ENCODE measurements at regions not wholly inside any gene's neighbourhood (a gene's known extent, or its start where the extent isn't known, plus 50 kb on each side); places are given as distances from the start of the nearest gene placed in this dataset.

- no peak overlapping the region for H3K4me3 ChIP-seq (ENCODE audit: low read depth, low read length)
- TF ChIP-seq CTCF (IDR thresholded peaks at IDR 0.05; ENCODE audit: control insufficient read depth, extremely low read depth, insufficient read depth), result no peak
- peak; percentile 31 for DNase-seq (ENCODE audit: low read depth)
Observed at GRCh38 chr14:103225476-103225875, 102.2 kb downstream of the TNFAIP2 start.

DNA sequence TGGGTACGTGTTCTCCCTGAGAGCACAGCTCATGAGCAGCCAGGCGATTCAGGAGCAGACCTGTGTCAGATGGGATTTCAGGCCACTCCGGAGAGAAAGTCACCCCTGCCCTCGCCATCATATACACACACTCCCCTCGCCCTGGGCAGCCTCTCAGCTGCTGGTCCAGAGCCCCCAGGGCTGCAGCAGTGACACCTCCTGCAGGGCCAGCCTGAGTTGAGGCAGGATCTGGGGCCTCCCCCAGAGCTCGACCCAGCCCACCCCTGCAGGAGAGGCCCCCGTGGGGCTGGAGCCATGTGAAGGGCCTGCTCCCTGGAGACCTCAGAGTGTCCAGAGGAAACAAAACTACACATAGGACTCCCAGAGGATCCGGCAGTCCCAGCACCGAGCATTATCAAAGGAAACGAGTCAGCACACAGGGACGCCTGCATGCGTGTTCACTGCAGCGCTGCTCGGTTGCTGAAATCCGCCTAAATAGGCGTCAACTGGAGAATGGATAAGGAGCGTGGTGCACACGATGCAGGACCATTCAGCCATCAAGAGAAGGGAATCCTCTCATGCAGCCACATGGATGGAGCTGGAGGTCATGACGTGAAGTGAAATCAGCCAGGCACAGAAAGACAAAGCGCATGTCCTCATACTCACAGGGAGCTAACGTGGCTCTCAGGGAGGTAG is 104.0 kb downstream of the TNFAIP2 start:
- H3K4me3 ChIP-seq (ENCODE audit: low read depth, low read length), result no peak overlapping the region
- no peak for TF ChIP-seq CTCF (IDR thresholded peaks at IDR 0.05; ENCODE audit: control insufficient read depth, extremely low read depth, insufficient read depth)
- no peak for DNase-seq (ENCODE audit: low read depth)

DNA sequence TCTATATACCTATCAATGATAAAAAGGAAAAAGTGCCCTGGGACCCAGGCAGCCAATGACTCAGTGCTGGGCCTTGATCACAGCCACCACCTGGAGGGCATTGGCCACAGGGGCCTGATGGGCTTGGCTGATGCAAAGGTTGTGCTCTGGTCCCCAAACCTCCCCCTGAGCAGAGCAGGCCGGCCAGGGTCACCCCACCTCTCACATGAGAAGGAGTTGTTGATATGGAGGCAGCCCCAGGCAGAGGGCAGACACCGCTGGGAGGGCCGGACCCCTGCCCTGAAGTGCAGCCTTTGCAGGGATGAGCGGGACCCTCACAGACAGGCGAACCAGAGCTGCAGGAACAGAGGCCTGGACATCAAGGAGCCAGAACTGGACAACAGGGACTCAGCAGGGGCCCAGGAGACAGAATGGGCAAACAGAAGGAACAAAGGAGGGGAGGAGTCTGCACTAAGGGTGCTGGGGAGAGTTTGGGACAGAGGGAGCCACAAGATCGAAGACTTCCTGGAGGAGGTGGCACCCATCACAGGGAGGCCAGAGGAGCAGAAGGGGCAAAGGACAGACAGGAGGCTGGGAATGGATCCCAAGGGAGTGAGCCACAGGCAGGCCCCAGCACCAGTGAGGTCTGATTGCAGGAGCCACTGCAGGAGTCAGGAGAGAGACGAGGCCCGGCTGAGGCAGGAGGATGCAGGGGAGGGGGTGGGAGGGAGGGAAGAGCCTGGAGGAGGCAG is 105.0 kb downstream of the TNFAIP2 start:
- no peak for TF ChIP-seq CTCF (IDR thresholded peaks at IDR 0.05; ENCODE audit: control insufficient read depth, extremely low read depth, insufficient read depth)
- no peak overlapping the region for H3K4me3 ChIP-seq (ENCODE audit: low read depth, low read length)
- DNase-seq (ENCODE audit: low read depth), result no peak

DNA sequence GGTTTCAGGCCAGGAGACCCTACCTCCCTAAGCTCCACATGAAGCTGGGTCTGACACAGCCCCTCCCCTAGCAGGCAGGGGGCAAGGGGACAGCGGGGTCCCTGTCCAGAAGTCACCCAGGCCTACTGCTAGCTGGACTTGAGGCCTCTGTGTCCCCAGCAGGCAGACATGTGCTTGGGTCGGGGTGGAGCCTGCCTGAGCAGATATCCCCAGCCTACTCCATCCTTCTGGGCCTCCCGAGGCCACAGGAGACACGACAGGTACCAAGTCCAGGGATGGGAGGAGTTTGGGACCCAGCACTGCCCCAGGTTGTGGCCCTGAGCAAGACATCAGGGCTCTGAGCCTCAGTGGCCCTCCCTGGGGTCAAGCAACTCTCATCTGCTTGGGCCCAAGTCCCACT is 105.2 kb upstream of the EIF5 start:
- TF ChIP-seq CTCF (IDR thresholded peaks at IDR 0.05; ENCODE audit: control insufficient read depth, extremely low read depth, insufficient read depth), result no peak
- no peak overlapping the region for H3K4me3 ChIP-seq (ENCODE audit: low read depth, low read length)
- DNase-seq (ENCODE audit: low read depth), result no peak

DNA sequence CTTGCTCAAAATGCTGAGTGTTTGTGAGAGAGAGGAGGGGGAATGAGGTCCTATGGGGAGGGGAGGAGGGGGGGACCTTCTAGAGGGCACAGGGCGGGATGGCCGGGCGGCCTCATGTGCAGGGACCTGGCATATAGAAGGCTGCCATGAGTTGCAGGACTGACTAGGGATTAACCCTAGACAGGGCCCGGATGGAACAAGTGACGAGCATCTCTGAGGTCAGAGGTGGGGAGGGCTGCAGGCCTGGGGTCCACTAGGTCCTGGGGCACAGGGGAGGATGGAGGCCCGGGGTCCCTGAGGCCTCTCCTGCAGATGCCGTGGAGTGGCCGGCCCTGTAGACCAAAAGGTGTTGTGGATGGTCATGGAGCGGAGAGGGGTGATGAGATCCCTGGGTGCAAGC is 104.0 kb upstream of the EIF5 start:
- no peak overlapping the region for H3K4me3 ChIP-seq (ENCODE audit: low read depth, low read length)
- TF ChIP-seq CTCF (IDR thresholded peaks at IDR 0.05; ENCODE audit: control insufficient read depth, extremely low read depth, insufficient read depth), result no peak
- DNase-seq (ENCODE audit: low read depth), result no peak

- no peak overlapping the region for H3K4me3 ChIP-seq (ENCODE audit: low read depth, low read length)
- no peak for TF ChIP-seq CTCF (IDR thresholded peaks at IDR 0.05; ENCODE audit: control insufficient read depth, extremely low read depth, insufficient read depth)
- DNase-seq (ENCODE audit: low read depth), result no peak
Observed at GRCh38 chr14:103230658-103231334, 103.2 kb upstream of the EIF5 start.

Data from LNCaP clone FGC (cell line).